ENCODE measurements at regions not wholly inside any gene's neighbourhood (a gene's known extent, or its start where the extent isn't known, plus 50 kb on each side); places are given as distances from the start of the nearest gene placed in this dataset.

DNA sequence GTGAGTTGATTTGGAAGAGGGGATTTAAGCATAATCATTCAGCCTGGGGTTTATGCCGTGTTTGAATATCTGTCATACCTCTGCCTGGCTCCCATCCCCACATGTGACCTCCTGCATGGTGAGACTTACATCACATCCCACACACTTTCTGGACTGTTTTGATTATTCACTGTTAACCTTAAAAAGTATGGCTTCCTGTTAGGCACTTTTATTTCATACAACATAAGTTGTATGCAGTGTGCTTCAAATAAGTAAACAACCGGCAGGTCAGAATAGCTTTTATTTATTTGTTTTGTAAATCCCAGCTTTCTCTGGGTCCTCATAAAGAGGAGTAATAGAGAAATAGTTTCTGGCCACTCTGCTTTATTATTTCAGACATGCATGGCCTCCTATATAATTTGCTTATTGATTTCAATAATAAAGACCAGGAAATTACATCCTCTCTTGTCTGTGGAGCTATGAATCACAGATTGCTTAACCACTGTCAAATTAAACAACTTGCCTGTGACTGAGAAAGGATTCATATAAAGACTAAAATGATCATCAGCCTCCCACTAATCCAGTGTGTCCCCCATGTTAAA, 376.8 kb upstream of the ZFP42 start:
- WGBS, 3 donors, result 68 to 75% (median 72%) methylated on average over 2 of the region's 2 CpGs
- DNase-seq, result no peak

GRCh38 chr4:187619319-187619718, 376.3 kb upstream of the ZFP42 start:
- no peak overlapping the region for H3K4me3 ChIP-seq
- H3K36me3 ChIP-seq (ENCODE audit: insufficient read depth in 1 of 2, low read depth in 1 of 2), result no peaks in the 10 kb centered on the region
- TF ChIP-seq CTCF (IDR thresholded peaks at IDR 0.05), result no peak
- no peaks in the 10 kb centered on the region for H3K27me3 ChIP-seq (ENCODE audit: insufficient read depth in 3 of 3, low read length in 2 of 3)
- DNase-seq, result no peak
- H3K27ac ChIP-seq, result no peak overlapping the region
- intact Hi-C loops (cut with DNase I), result loop anchor here in 1 of 2 donors (5.0 kb wide), 1 partner anchor 748 kb away; no protein-coding TSS in a partner anchor
- H3K9me3 ChIP-seq, result no peaks in the 10 kb centered on the region
- no peaks in the 10 kb centered on the region for H3K4me1 ChIP-seq
- ATAC-seq, result no peak
- WGBS, 3 donors, result 55 to 66% (median 55%) methylated on average over 4 of the region's 4 CpGs

More for the DNA sequence above, 376.8 kb upstream of the ZFP42 start:
- Histone ChIP-seq H3K4me3 (no peak overlapping the region), H3K4me1 (no peaks in the 10 kb centered on the region), H3K36me3 (ENCODE audit: insufficient read depth in 1 of 2, low read depth in 1 of 2) (no peaks in the 10 kb centered on the region), H3K27ac (no peak overlapping the region), H3K9me3 (no peaks in the 10 kb centered on the region), H3K27me3 (ENCODE audit: insufficient read depth in 3 of 3, low read length in 2 of 3) (no peaks in the 10 kb centered on the region)
- intact Hi-C loops (cut with DNase I), result loop anchor here in 1 of 2 donors (5.0 kb wide), 1 partner anchor 749 kb away; no protein-coding TSS in a partner anchor
- no peak for ATAC-seq
- TF ChIP-seq CTCF (IDR thresholded peaks at IDR 0.05), result no peak

GRCh38 chr4:187632260-187632995, 363.1 kb upstream of the ZFP42 start:
- no peaks in the 10 kb centered on the region for H3K9me3 ChIP-seq
- no peaks in the 10 kb centered on the region for H3K27me3 ChIP-seq (ENCODE audit: insufficient read depth in 3 of 3, low read length in 2 of 3)
- no peak overlapping the region for H3K4me3 ChIP-seq
- intact Hi-C loops (cut with DNase I), result no loop called here
- TF ChIP-seq CTCF (IDR thresholded peaks at IDR 0.05), result no peak
- WGBS, 3 donors, result 72 to 77% (median 75%) methylated on average over 8 of the region's 8 CpGs
- DNase-seq, result no peak
- no peak overlapping the region for H3K27ac ChIP-seq
- no peaks in the 10 kb centered on the region for H3K4me1 ChIP-seq
- no peaks in the 10 kb centered on the region for H3K36me3 ChIP-seq (ENCODE audit: insufficient read depth in 1 of 2, low read depth in 1 of 2)
- no peak for ATAC-seq

DNA sequence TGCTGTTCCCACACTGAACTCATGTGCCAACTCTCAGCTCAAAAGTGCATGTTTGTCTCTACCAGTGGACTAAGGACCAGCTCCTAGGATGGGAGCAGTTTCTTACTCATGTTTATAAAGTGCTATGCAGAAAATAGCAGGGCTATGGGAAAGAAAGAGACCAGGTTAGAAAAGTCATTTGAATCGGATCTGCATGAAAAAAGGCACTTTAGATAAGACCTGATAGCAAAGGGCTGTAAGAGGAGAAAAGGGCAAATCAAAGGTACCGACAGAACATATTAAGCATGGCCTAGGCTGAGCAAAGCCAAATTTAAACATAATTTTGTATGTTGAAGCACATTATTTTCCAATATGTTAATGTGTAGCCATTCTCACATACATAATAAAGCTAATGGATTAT, 362.3 kb upstream of the ZFP42 start:
- TF ChIP-seq CTCF (IDR thresholded peaks at IDR 0.05), result no peak
- DNase-seq, result no peak
- Histone ChIP-seq H3K4me1 (no peaks in the 10 kb centered on the region), H3K9me3 (no peaks in the 10 kb centered on the region), H3K4me3 (no peak overlapping the region), H3K36me3 (ENCODE audit: insufficient read depth in 1 of 2, low read depth in 1 of 2) (no peaks in the 10 kb centered on the region), H3K27me3 (ENCODE audit: insufficient read depth in 3 of 3, low read length in 2 of 3) (no peaks in the 10 kb centered on the region), H3K27ac (no peak overlapping the region)
- no peak for ATAC-seq
- intact Hi-C loops (cut with DNase I), result no loop called here
- 75 to 81% (median 76%) methylated on average over 2 of the region's 2 CpGs for WGBS, 3 donors

All from psoas muscle (tissue), 7 donors.